ENCODE measurements at regions not wholly inside any gene's neighbourhood (a gene's known extent, or its start where the extent isn't known, plus 50 kb on each side); places are given as distances from the start of the nearest gene placed in this dataset.

DNA sequence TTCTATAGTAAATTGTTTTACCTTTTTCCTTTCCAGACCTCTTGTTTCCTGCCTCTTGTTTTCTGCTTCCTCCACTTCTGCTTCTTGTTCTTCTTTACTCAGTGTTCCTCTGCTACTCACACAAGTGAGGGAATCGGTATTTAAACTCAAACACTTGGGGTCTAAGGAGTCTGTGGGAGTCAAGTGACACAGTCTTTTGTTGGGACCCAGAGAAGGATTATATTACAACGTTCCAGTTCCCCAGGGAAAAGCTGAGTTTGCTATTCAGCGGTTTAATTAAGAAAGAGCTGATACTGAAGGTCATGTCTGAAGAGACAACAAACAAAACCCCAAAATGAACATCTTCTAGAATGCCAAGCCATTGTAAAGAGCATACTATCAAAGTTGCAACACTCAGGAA, 107.8 kb upstream of the CITED2 start:
- no peak for DNase-seq (ENCODE audit: low spot score)

DNA sequence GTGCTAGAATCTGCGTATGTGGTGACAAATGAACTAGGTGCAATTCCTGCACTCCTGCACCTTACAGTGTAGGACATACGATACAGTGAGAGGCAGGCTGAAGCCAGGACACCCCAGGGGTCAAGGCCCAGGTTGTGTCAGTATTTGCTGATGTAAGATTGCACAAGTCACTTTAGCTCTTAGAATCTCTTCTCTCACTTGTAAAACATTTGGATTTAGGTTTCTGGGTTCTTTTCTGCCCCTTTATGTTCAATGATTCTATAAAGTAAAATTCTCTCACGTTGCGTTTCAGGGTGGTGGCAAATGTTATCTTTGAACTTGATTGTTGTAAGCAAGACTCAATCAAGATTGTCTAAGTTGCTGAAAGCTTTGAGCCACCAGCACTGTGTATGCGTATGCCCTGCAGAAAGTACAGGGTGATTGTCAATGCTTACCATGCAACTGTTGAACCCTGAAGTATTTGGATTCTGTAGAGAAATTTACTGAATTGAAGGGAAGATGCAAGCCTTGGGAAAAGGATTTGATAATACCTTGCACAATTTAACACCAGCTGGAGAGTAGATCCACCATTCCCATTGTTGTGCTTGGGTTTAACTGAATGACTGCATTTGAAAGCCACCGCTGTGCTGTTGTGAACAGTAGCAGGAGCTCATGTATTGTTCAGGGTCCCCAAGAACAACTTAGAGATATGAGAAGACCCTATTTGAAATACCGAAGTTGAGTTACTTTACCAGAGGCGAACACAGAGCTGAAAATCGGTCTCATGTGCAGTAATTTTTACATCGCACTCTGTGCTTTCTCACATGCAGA, 106.1 kb upstream of the CITED2 start:
- no peak for DNase-seq (ENCODE audit: low spot score)

DNA sequence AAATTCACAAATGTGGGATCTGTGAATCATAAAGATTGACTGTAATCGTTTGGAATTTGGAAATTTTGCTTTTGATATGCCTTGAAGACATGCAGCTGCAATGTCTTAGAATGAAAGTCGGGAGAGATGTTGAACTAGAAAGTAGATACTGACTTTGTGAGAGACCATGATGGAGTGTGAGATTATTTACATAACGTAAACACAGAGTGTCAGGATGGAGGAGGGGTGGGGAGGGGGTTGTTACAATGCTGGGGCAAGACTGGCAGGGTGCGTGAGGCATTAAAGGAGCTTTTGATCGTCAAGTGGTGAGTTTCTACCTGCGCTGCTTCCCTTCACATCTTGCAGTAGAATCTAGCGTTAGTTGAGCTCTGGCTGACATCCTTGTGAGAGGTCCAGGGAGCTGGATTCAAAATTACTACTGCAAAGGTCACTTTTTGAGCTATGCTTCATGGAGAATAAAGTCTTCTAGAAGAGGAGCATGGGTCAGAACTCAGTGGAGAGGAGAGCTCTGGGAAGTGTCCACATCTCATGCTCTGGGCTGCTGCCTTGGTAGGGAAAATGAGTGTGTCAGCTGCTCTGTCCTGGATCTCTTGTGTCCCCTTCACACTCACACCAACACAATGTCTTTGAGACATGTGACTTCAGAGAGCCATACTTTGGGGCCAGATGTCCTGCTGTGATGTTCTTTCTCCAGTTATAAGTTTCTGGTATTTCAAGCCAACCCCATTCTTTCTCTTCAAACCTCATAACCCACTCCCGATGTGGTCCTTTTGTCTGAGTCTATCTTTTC, 105.2 kb upstream of the CITED2 start:
- no peak for DNase-seq (ENCODE audit: low spot score)

DNA sequence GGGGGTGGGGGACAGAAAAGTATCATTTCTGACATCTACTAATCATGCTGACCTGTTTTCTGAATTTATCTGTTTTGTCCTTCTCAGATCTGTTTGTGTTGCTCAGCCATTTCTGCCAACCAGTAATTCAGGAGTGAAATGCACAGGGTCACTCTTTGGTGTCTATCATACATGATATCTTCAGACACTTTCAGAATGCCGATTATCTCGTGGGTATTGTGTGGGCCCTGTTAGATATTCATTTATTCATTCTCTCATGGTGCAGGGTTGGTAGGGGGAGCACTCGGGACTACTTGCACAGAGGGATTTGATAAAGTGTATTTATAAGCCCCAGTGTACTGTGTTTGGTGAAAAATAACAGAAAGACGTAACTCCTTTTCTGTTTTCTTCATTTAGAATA, 101.2 kb upstream of the CITED2 start:
- no peak for DNase-seq (ENCODE audit: low spot score)

DNA sequence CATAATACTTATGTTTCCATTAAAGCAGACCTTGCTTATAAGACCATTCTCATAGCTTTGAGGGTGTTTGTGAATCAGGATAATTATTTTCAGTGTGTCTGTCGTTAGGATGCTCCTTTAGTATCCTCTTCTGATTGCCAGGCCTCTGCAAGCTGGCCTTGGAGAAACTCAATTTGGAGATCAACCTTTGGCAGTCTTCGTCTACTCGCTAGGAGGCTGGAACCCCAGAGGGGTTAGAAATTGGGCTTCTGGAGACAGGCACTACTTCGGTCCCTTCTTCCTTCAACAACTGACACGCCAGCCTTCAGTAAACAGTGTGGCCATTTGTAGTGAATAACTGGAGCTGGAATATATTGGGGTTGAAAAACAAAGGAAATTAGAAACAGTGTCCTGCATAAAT, 100.8 kb upstream of the CITED2 start:
- no peak for DNase-seq (ENCODE audit: low spot score)

DNA sequence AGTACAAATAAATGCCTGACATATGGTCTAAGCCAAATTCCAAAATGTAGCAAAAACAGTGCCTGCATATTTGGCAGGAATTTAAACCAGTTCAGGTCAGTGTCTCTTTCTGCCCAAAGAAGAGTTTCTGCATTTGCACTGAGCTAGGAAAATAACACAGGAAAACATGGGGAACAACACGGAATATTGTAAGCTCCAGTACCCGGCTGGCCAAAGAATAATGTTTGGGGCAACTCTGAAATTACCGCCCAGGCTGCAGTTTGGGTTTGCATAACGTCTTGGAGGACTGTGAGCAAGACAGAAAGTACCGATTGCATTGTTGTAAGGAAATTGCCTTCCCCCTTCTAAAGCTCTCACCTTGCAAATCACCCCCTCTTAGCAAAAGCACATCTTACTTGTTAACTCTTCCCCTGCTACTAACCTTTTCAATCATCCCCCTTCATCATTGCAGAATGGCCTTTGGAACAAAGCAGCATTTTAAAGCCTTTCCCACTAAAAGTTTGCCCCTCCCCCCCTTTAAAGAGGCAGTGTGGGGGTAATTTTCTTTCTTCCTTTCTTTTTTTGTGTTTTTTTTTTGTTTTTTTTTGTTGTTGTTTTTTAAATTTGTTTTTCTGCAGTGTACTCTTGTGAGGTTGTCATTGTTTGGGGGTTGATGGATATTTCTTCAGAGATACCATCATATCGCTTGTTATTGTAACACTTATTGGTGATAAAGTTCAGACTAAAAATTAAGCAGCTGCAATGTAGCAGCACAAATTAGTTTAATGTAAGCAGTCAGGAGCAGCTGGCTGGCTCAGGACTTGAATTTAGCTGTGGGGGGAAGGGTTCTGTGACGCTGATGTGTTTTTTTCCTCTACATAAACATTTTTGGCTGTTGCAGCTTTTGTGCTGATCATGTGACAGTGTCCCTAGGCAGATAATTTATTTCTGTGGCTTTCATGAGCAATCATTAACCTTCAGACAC, 100.0 kb upstream of the CITED2 start:
- DNase-seq (ENCODE audit: low spot score) = no peak

DNA sequence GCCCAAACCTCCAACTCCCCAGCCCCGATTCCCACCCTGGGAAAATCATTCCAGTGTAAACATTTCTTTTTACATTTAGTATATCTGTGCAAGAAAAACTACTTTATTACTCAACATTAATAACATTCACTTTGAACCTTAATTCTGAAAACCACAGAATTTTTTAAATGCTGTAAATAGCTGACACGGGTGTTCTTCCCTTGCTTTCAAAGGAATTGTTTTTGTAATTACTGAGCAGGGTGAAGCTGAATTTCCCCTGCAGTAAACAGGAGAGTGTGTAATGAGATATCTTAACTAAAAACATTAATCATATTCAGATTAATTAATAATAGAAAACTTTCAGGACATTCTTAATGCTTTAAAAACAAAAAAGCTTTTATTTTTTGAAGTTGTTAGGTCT, 99.3 kb upstream of the CITED2 start:
- no peak for DNase-seq (ENCODE audit: low spot score)

DNA sequence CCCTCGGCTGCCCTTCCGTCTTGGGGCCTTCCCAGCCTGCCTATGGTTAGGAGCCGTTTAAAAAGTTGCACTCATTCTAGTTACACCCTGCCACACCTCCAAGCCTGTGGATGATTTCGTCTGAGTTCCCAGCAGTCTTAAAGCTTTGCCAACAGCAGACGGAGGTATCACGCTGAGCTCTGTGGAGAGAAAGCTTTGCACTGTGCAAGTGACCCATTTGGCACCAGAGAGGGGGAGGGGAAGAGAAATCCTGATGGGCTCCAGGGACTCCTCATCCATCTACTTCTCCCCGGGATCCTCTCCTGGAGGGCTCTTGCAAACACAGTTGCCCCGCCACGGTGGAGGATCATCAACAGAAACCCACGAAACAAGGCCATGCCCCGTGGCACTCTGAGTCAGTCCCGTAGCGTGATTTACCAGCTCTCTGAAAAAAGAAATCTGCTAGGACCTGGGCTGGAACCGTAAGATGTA, 98.8 kb upstream of the CITED2 start:
- DNase-seq (ENCODE audit: low spot score) = no peak

DNA sequence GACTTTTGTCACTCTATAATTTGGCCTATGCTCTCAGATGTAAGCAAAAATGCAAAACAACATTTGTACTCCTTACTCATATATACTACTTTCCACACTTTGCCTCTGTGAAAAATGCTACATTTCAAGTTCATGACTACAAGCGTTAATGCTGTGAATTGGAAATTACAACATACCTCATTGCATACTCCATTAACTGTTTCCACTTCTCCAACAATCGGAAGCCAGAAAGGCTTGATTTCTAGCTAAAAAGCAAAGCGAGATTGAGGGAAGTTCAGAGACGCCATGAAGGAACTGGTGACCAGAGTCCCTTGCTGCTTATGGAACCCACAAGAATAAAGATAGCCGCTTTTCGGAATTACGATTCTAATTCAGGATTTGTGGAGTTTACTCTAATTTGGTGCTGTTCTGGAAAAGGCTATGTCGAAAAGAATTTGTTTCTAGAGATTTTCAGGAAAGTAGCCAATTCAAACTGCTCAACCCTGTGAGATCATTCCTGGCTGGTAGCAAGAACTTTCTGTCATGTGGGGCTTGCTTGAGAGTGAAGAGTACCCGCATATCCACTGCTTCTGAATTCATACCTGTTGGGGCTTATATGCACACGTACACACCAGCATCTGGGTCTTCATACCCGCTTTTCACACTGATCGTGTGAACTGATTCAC, 98.0 kb upstream of the CITED2 start:
- no peak for DNase-seq (ENCODE audit: low spot score)

DNA sequence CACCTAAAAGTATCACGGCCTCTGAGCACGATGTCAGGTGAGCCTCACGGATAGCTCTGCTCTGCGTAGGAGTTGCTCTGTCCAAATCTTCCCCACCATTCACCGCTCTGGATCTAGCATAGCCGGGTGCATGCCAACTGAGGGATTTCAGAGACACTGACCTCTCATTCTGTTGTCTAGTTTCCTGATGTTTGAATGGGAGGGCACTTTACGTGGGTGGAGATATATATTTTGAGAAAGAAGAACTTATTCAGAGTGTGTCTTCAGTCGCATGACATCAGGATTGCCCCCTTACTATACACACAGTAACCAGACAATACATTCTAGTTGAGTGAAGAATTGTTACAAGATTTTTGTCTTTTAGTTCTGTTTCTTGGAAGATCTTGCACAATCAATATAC, 96.5 kb upstream of the CITED2 start:
- DNase-seq (ENCODE audit: low spot score) = no peak

DNA sequence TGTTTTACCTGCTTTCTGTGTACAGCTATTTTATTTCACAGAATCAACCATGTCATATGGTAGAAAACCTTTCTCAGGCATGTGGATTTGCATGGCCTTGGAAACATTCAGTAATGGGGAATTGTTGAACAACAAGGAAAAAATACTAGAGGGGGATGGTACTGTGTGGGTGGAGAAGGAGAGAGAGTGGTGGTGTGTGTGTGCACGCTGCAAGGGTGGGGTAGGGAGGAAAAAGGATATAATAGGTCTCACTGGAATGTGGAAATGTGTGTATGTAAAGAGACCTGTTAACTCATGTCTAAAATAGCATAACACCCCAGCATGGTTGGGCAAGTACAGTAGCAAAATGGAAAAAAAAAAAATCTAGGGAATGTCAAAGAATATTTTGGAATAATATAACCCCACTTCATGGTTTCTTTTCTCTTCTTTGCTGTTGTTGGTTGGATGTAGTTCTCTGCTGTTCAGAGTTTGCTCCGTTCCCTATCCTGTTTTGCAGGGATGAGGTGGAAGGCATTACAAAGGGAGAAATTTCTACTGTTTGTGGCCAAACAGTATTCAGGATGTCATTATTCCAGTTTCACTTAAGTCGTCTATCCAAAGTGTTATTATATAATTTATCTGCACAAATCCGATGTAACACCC, 93.9 kb upstream of the CITED2 start:
- DNase-seq (ENCODE audit: low spot score) = no peak

DNA sequence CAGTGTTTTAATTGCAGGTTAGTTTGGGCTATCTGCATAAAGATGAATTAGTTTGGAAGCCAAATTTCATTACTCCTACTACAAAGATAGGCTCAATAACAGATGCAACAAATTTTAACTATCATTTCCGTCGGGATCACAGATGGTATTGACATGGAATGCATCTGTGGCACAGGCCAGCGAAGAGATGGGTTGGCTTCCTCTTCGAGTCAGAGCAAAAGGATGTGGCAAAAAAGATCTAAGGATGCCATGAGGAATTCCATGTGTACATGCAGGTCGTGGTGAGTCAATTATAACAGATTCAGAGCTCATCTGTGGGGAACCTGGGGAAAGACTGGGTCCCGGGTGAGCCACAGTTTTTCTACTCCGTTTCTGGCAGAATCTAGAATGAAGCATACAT, 83.0 kb upstream of the CITED2 start:
- no peak for DNase-seq (ENCODE audit: low spot score)

DNA sequence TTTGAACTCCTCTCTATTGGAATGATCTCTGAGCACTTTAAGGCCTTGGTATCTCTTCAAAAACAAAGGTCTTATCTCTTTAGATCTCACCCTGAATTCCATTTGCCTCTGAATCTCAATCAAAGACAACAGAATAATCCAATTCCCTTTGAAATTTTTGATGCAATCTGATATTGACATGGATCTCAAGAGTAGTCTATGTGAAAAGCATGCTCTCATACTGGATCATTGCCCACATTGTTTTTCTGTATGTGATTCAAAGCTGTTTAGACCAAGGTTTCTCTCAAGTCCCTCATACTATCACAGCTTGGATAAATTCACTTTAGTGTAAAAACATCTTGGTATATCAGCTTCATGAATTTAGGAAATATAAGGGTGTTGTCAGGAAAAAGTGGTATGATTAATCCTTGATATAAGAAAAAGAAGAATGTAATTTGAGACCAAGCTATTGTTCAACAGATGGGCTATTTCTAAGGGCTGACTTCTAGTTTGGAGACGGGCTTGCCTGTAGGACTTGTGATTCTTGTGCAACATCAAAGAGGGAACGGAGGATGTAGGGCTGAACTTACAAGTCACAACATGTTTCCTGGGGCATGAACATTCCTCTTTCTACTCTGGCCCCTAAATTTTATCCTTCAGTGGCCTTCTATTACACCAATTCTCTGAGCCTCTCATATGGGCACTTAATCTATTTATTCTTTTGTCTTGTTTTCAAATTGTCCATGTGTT, 77.9 kb upstream of the CITED2 start:
- DNase-seq (ENCODE audit: low spot score) = no peak

DNA sequence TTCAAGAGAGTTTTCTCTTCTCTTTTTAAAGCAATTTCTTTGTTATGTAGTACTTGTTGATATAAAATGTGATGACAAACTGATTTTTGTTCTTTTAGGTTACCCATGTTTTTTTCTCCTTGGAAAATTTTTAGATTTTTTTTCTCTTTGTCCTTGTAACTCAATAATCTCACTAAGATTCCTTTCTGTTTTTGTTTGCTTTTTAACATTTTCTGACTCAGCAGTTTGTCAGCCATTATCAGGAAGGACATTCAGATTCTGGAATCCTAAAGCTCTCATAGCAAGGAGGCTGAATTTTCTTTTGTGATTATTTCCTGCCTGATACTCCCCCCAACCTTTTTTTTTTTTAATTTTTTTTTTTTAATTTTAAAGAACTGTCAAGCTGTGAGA, 75.2 kb upstream of the CITED2 start:
- no peak for DNase-seq (ENCODE audit: low spot score)

DNA sequence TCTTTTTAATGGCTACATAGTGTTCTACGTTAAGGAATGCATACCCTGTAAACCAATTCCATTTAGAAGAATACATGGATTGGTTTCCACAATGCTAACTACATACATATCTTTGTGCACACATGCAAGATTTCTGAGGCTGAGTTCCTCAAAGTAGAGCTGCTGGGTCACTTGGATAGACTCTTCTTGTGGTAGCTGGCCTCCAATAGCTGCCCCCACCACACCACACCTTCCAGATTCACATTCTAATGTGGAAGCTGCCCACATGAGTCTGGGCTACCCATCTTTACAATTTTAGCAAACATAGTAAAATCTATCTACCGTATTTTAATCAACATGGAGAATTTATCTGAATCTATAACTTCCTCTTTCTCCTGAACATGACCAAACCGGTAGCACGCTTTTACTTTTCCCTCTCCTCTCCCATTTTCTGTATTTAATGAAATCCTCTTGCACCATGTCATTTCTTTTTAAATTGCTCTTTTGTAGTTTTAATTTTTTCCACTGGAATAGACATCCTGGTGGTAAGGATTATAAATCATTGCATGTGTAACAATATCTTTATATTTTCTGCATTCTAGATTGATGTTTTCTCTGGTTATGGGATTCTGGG, 74.7 kb upstream of the CITED2 start:
- DNase-seq (ENCODE audit: low spot score) = no peak

DNA sequence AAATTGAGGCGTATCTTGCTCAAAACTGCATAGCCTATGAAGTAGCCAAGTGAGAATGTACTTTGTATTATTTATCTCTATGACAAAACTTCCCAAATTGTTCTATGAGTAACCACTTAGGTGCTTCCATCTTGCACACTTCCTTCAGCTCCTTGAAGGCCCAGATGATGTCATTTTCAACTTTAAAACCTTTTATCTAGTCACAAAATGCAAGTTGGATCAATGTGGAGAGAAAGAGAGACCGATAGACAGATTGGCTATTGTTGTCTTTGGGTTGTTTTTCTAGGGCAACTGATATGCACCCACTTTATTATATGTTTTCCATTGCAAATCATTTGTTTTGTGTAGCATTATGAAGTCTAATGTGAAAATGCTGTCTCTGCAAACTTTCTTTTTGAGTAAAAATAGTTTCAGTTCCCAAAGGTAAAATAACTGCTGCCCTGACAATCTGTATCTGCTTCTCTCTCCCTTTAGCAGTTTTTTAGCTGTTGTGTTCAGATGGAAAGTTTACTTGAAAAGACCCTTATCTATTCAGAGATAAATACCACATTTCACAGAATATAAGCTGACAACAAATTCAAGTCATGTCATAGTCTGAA, 73.7 kb upstream of the CITED2 start:
- no peak for DNase-seq (ENCODE audit: low spot score)

DNA sequence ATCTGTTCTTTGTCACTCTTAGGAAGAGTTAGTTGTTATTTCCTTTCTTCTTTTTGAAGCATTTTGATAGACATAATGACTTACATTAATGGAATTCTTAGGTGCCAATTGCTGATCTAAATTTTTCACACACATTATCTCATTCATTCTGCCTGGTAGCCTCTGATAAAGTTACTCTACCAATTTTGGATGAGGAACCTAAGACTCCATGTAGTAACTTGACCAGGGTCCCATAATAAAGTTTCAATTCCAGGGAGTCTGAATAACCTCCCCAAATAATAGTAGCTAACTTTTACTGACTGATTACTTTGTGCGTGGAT, 73.2 kb upstream of the CITED2 start:
- DNase-seq (ENCODE audit: low spot score) = no peak

DNA sequence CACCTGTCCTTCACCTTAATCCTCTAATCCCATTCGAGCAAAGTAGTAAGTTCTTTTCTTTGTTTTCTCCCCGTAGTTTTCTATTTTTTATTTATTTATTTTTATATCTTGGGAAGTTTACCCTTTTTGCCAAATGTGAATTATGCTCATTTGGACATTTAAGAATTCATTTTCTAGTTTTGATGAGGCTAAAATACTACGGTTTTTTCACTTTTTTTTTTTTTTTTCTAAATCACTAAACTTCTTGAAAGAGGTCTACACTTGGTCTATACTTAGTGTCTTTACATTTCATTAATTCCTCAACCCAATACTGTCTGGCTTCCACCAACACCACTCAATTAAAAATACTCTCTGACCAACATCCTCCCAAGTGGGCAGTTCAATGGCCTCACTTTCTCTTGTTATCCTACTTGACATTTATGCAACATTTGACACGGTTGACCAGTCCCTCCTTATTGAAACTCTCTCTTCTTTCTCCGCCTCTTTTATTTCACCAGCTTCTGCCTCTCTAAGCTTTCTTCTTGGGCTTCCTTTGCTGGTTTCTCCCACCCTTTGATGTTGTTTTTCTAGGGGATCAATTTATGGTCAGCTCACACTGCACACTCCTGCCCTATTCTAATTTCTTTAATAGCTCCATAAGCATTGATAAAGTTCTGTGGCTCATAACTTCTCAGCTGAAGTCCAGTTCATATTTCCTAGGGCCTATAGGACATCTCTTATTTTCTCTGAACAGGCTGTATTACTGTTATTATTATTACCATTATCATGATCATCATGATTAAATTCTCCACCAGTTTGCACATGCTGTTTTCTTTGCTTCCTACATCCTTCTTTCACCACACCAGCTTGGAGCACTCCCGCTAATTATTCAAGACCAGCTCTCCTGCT, 72.6 kb upstream of the CITED2 start:
- no peak for DNase-seq (ENCODE audit: low spot score)
